H9 (cell line): ENCODE measurements at regions not wholly inside any gene's neighbourhood (a gene's known extent, or its start where the extent isn't known, plus 50 kb on each side); places are given as distances from the start of the nearest gene placed in this dataset.

Experiments used
- DNase-seq: peaks from one replicate; pipeline ENCODE4 v3.0.0-alpha.2; 2017
- H2AFZ ChIP-seq: one replicate; pipeline ENCODE4 v1.6.1; 2013; ENCODE audit warnings: mild to moderate bottlenecking, low read length, control low read depth, moderate library complexity
- H2AK5ac ChIP-seq: 2 replicates; pipeline ENCODE4 v1.6.1; 2013; ENCODE audit warnings: low read length, control low read depth, mixed read lengths; ENCODE audit not compliant: insufficient read length
- H2BK120ac ChIP-seq: one replicate; pipeline ENCODE4 v1.6.1; 2013; ENCODE audit warnings: low read depth, mild to moderate bottlenecking, low read length, control low read depth, inconsistent platforms; ENCODE audit not compliant: poor library complexity, severe bottlenecking
- H2BK12ac ChIP-seq: 2 replicates; pipeline ENCODE4 v1.6.1; 2013; ENCODE audit warnings: low read length, control low read depth, mixed read lengths, low read depth; ENCODE audit not compliant: insufficient read length
- H2BK15ac ChIP-seq: 2 replicates; pipeline ENCODE4 v1.6.1; 2013; ENCODE audit warnings: low read depth, low read length, control low read depth
- H2BK20ac ChIP-seq: one replicate; pipeline ENCODE4 v1.6.1; 2013; ENCODE audit warnings: low read depth, mild to moderate bottlenecking, low read length, control low read depth, inconsistent platforms; ENCODE audit not compliant: poor library complexity, severe bottlenecking
- H2BK5ac ChIP-seq: 2 replicates; pipeline ENCODE4 v1.6.1; 2013; ENCODE audit warnings: low read length, control low read depth, mixed read lengths; ENCODE audit not compliant: insufficient read length
- H3K14ac ChIP-seq: 2 replicates; pipeline ENCODE4 v1.6.1; 2013; ENCODE audit warnings: low read length, control low read depth; ENCODE audit not compliant: insufficient read depth
- H3K18ac ChIP-seq: 2 replicates; pipeline ENCODE4 v1.6.1; 2013; ENCODE audit warnings: low read depth, mild to moderate bottlenecking, mixed read lengths, low read length, control low read depth; ENCODE audit not compliant: insufficient read length
- H3K23ac ChIP-seq: 2 replicates; pipeline ENCODE4 v1.6.1; 2013; ENCODE audit warnings: low read length, control low read depth, mixed read lengths, low read depth; ENCODE audit not compliant: insufficient read length
- H3K23me2 ChIP-seq: 2 replicates; pipeline ENCODE4 v1.6.1; 2013; ENCODE audit warnings: low read depth, mild to moderate bottlenecking, mixed read lengths, low read length, control low read depth; ENCODE audit not compliant: insufficient read length, poor library complexity, severe bottlenecking
- H3K27ac ChIP-seq: 2 replicates; pipeline ENCODE4 v1.5.1; 2013; ENCODE audit warnings: low read length, control low read depth, mixed read lengths, low read depth; ENCODE audit not compliant: insufficient read length
- H3K27me3 ChIP-seq: 2 replicates; pipeline ENCODE4 v1.6.1; 2013; ENCODE audit warnings: low read length, control low read depth, inconsistent platforms; ENCODE audit not compliant: insufficient read depth
- H3K4ac ChIP-seq: 2 replicates; pipeline ENCODE4 v1.6.1; 2013; ENCODE audit warnings: low read depth, mild to moderate bottlenecking, control low read depth, inconsistent platforms, low read length, moderate library complexity
- H3K4me1 ChIP-seq: 2 replicates; pipeline ENCODE4 v1.6.1; 2013; ENCODE audit warnings: low read length, control low read depth, inconsistent platforms; ENCODE audit not compliant: insufficient read depth
- H3K4me2 ChIP-seq: 2 replicates; pipeline ENCODE4 v1.6.1; 2013; ENCODE audit warnings: low read length, control low read depth, mixed read lengths; ENCODE audit not compliant: insufficient read length, insufficient read depth
- H3K56ac ChIP-seq: 2 replicates; pipeline ENCODE4 v1.6.1; 2013; ENCODE audit warnings: low read depth, mild to moderate bottlenecking, mixed read lengths, low read length, control low read depth; ENCODE audit not compliant: insufficient read length
- H3K79me1 ChIP-seq: 2 replicates; pipeline ENCODE4 v1.6.1; 2013; ENCODE audit warnings: low read depth, mild to moderate bottlenecking, moderate library complexity, low read length, control low read depth, inconsistent platforms; ENCODE audit not compliant: insufficient read depth, poor library complexity, severe bottlenecking
- H3K79me2 ChIP-seq: 2 replicates; pipeline ENCODE4 v1.6.1; 2013; ENCODE audit warnings: low read length, control low read depth, inconsistent platforms; ENCODE audit not compliant: insufficient read depth
- H3K9ac ChIP-seq: 2 replicates; pipeline ENCODE4 v1.6.1; 2013; ENCODE audit warnings: low read length, control low read depth, mixed read lengths; ENCODE audit not compliant: insufficient read length; ENCODE audit errors: extremely low read depth
- H3K9me3 ChIP-seq: one replicate; pipeline ENCODE4 v1.6.1; 2013; ENCODE audit warnings: low read depth, low read length, inconsistent platforms; ENCODE audit not compliant: control insufficient read depth
- H3T11ph ChIP-seq: one replicate; pipeline ENCODE4 v1.6.1; 2013; ENCODE audit warnings: mild to moderate bottlenecking, low read length, control low read depth, inconsistent platforms
- H4K20me1 ChIP-seq: one replicate; pipeline ENCODE4 v1.6.1; 2013; ENCODE audit not compliant: control insufficient read depth, insufficient read length, insufficient read depth
- H4K5ac ChIP-seq: 2 replicates; pipeline ENCODE4 v1.6.1; 2013; ENCODE audit warnings: low read depth, mild to moderate bottlenecking, mixed read lengths, low read length, control low read depth; ENCODE audit not compliant: insufficient read length
- H4K8ac ChIP-seq: replicated peaks from 2 replicates; pipeline ENCODE4 v1.6.1; 2013; ENCODE audit warnings: low read length, control low read depth, mixed read lengths, low read depth; ENCODE audit not compliant: insufficient read length
- H4K91ac ChIP-seq: 2 replicates; pipeline ENCODE4 v1.6.1; 2013; ENCODE audit warnings: low read depth, mild to moderate bottlenecking, moderate library complexity, mixed read lengths, low read length, control low read depth; ENCODE audit not compliant: insufficient read length
- H3K27ac Mint-ChIP-seq, 3 experiments: 2 replicates in 2 of 3; 3 replicates in 1 of 3; pipeline ENCODE4 v1.8.0; 2020 to 2021; ENCODE audit warnings: mixed read lengths in 3 of 3, mild to moderate bottlenecking in 1 of 3, moderate library complexity in 1 of 3
- H3K27me3 Mint-ChIP-seq: 2 replicates; pipeline ENCODE4 v1.8.0; 2021; ENCODE audit warnings: low read depth, mild to moderate bottlenecking, moderate library complexity, mixed read lengths
- H3K36me3 Mint-ChIP-seq, 3 experiments: 2 replicates in 2 of 3; 3 replicates in 1 of 3; pipeline ENCODE4 v1.8.0; 2020 to 2021; ENCODE audit warnings: low read depth in 3 of 3, mixed read lengths in 3 of 3; ENCODE audit not compliant: insufficient read depth in 1 of 3
- H3K4me1 Mint-ChIP-seq, 2 experiments: 2 replicates each; pipeline ENCODE4 v1.8.0; 2020; ENCODE audit warnings: mixed read lengths in 2 of 2
- H3K4me3 Mint-ChIP-seq, 2 experiments: 2 replicates in 1 of 2; 3 replicates in 1 of 2; pipeline ENCODE4 v1.8.0; 2020 to 2021; ENCODE audit warnings: mild to moderate bottlenecking in 2 of 2, mixed read lengths in 2 of 2, moderate library complexity in 1 of 2
- H3K9me3 Mint-ChIP-seq, 2 experiments: 2 replicates in 1 of 2; 3 replicates in 1 of 2; pipeline ENCODE4 v1.8.0; 2020; ENCODE audit warnings: mild to moderate bottlenecking in 2 of 2, mixed read lengths in 2 of 2, moderate library complexity in 1 of 2
- WGBS: extraction: QIAGEN DNeasy Blood & Tissue Kit; methylation state at CpG from one replicate; pipeline ENCODE4 v1.1.7; 2013; ENCODE audit warnings: missing lambda C conversion rate, low lambda C conversion rate, mixed read lengths; ENCODE audit not compliant: insufficient read length; ENCODE audit errors: extremely low coverage; 5-methylcytosine and 5-hydroxymethylcytosine counted together
- TF ChIP-seq, protein P1 (sequence below): fragments of 200-600 bp; sonication (generic); conservative IDR thresholded peaks from 3 replicates; pipeline ENCODE4 v1.8.0; 2021; ENCODE audit warnings: antibody characterized with exemption, mild to moderate bottlenecking

- H3K27me3 Mint-ChIP-seq = no peaks in the 10 kb centered on the region; the same call in none of the 2 replicates
- Histone ChIP-seq H3K4me1 (no peaks in the 10 kb centered on the region), H4K8ac (no peak overlapping the region), H3K18ac (no peak overlapping the region), H3K14ac (no peak overlapping the region), H2BK12ac (no peak overlapping the region), H3K23ac (no peak overlapping the region), H3K79me1 (no peaks in the 10 kb centered on the region), H2BK5ac (no peak overlapping the region), H2AK5ac (no peak overlapping the region), H3K56ac (no peak overlapping the region), H3K9ac (no peak overlapping the region), H3K23me2 (no peaks in the 10 kb centered on the region), H4K91ac (no peak overlapping the region), H4K20me1 (no peaks in the 10 kb centered on the region), H4K5ac (no peak overlapping the region), H2BK20ac (no peak overlapping the region), H3K27me3 (no peaks in the 10 kb centered on the region), H3K9me3 (no peaks in the 10 kb centered on the region), H2AFZ (no peak overlapping the region), H2BK120ac (no peak overlapping the region), H2BK15ac (no peak overlapping the region), H3K79me2 (no peaks in the 10 kb centered on the region), H3K27ac (no peak overlapping the region), H3K4ac (no peak overlapping the region), H3T11ph (no peak overlapping the region), H3K4me2 (no peak overlapping the region)
- no peak for DNase-seq
- no peak overlapping the region; a peak in 1 of 7 replicates for H3K27ac Mint-ChIP-seq
- TF ChIP-seq, protein P1, sequence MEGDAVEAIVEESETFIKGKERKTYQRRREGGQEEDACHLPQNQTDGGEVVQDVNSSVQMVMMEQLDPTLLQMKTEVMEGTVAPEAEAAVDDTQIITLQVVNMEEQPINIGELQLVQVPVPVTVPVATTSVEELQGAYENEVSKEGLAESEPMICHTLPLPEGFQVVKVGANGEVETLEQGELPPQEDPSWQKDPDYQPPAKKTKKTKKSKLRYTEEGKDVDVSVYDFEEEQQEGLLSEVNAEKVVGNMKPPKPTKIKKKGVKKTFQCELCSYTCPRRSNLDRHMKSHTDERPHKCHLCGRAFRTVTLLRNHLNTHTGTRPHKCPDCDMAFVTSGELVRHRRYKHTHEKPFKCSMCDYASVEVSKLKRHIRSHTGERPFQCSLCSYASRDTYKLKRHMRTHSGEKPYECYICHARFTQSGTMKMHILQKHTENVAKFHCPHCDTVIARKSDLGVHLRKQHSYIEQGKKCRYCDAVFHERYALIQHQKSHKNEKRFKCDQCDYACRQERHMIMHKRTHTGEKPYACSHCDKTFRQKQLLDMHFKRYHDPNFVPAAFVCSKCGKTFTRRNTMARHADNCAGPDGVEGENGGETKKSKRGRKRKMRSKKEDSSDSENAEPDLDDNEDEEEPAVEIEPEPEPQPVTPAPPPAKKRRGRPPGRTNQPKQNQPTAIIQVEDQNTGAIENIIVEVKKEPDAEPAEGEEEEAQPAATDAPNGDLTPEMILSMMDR = no peak
- no peak overlapping the region for H3K4me3 Mint-ChIP-seq
- WGBS = no CpG with 5 or more reads among the region's 3 CpGs
- peaks cover 10 to 12% of the 10 kb centered on the region in 2 experiments; a peak in 3 of 5 replicates for H3K9me3 Mint-ChIP-seq
- H3K36me3 Mint-ChIP-seq = peaks cover 0 to 7% (median 0%) of the 10 kb centered on the region in 3 experiments; a peak in 1 of 7 replicates
- H3K4me1 Mint-ChIP-seq = no peaks in the 10 kb centered on the region
Observed at GRCh38 chr1:221076391-221076811, 197.2 kb downstream of the HLX start.
